GM21360 (cell line): ENCODE measurements at regions not wholly inside any gene's neighbourhood (a gene's known extent, or its start where the extent isn't known, plus 50 kb on each side); places are given as distances from the start of the nearest gene placed in this dataset.

ENCODE experiments used
- ATAC-seq: cut with Tn5 transposase; IDR thresholded peaks from one replicate; pipeline ENCODE4 v1.9.1; 2021; ENCODE audit warnings: mild to moderate bottlenecking, moderate library complexity; ENCODE audit not compliant: unreplicated experiment

DNA sequence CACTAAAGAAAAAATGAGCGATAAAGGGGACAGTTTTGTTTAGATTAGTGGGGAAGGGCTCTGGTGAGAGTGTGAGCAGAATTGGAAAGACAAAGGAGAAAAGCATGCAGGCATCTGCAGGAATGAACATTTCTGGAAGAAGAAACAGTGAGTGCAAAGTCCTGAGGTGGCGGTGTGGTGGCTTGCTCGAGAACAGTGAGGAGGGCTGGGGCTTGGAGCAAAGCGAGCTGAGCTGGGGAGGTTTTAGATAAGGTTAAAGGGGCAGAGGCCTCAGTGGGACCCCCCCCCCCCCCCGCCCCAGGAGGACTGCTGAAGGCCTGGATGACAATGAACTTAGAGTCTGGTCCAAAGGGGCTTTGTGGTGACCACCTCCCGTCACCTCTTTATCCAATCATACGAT is 202.7 kb upstream of the MVB12B start:
- no peak for ATAC-seq

DNA sequence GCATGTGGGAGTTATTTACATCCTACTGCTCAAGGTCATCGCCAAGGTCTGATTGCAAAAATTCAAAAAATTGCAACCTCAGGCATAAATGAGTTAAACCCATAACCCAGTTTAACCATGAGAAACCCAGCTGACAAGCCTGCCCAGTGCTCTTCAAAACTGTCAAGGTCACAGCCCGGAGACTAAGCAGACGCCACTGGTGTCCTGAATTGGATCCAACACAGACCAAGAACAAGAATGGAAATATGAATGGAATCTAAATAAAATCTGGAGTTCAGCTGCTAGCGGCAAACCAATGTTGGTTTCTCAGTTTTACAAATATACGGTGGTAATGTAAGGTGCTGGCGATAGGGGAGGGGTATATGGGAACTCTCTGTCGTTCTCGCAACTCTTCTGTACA is 201.5 kb upstream of the MVB12B start:
- no peak for ATAC-seq

DNA sequence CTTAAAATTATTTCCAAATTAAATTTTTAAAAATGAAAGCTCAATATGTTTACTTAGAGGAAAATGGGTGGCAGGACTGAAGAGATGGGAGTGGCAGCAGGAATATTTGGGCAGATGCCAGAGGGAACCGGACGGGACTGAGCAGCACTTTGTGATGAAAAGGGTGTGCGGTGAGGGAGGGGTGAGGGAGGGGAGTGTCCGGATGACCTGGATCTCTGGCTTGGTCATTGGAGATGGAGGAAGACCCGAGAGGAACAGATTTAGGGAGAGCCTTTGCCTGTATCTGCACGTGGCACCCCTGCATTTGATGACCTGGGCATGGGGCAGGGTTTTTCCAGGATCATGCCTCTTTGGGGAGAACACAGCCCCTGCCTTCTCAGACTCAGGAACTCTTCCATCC is 201.1 kb upstream of the MVB12B start:
- ATAC-seq = no peak

DNA sequence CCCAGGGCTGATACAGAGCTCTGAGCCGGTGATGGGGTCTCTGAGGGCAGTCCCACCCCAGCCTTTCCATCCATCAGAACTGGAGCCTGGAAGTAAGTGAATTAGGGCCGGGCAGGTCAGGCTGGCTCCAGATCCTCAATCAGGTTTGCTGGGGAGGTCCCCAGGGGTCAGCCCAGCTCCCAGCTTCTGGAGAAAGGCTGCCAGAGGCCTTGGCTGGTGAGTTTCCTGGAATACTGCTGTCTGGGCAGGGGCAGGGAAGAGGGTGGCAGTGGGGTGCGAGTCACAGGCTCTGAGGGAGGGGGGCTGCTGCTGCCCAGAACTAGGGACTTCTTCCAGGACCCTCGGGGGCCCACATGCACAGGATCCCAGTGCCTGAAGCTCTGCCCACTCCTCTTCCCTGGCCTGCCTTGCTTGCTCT is 200.6 kb upstream of the MVB12B start:
- no peak for ATAC-seq

DNA sequence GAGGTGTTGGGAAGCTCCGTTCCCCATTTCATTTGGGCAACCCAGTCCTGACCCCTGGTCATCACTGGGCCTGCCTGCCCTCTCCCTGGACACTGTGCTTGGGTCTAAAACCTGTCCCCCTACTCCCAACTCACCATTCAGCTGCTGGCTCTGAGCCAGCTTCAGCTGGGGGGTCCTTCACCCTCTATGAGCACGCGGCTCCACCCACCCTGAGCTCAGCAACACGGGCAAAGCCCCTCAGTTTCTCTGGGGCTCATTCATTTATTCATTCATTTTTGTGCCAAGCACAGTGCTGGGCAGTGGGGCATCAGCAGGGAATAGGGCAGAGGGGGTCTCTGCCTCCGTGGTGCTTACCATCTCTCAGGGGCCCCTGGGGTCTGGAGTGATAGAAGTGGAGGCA is 199.8 kb upstream of the MVB12B start:
- ATAC-seq = no peak

DNA sequence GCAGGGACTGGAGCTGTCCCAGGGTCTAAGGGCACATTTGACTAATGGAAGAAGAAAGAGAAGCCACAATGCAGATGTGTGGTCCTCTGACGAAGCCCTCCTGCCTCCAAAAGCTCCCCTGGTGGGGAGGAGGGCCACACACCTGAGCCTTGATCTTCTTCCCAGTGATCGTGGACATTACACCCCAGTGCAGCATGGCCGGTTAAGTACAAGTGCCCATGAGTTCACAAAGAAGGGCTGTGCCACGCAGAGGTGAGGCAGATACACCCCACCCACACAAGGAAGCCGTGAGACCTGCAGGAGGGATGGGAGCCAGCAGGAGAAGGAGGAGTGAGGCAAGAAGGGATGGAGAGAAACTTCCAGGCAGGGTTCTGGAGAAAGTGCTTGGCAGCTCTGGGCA is 199.0 kb upstream of the MVB12B start:
- ATAC-seq = no peak

DNA sequence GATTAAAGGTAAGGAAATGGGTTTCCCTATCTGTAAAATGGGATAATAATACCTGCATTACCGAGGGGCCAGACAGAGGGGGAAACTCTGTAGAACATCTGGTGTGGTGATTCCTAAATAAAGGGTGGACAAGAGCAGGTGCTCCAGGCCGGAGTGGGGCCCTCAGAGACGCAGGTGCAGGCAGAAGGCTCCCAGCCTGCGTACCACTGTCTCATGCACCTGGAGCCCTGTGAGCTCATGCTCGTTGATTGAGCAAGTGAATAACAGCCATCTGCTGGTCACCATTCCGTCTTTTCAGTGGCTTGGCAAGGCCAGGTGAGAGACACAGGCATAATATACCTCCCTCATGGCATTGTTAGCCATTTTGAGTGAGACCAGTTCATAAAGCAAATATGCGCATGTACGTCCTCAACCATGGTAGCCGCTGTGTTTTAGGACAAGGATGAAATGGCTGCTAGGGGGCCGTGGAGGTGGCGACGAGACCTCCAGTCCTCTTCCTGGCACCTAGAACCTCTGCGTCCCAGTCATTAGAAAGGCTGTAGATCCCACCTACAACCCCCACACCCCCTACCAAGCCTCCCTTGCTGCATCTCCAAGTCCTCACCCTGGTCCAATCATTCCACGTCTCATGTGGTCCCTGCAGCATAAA is 198.0 kb upstream of the MVB12B start:
- no peak for ATAC-seq

DNA sequence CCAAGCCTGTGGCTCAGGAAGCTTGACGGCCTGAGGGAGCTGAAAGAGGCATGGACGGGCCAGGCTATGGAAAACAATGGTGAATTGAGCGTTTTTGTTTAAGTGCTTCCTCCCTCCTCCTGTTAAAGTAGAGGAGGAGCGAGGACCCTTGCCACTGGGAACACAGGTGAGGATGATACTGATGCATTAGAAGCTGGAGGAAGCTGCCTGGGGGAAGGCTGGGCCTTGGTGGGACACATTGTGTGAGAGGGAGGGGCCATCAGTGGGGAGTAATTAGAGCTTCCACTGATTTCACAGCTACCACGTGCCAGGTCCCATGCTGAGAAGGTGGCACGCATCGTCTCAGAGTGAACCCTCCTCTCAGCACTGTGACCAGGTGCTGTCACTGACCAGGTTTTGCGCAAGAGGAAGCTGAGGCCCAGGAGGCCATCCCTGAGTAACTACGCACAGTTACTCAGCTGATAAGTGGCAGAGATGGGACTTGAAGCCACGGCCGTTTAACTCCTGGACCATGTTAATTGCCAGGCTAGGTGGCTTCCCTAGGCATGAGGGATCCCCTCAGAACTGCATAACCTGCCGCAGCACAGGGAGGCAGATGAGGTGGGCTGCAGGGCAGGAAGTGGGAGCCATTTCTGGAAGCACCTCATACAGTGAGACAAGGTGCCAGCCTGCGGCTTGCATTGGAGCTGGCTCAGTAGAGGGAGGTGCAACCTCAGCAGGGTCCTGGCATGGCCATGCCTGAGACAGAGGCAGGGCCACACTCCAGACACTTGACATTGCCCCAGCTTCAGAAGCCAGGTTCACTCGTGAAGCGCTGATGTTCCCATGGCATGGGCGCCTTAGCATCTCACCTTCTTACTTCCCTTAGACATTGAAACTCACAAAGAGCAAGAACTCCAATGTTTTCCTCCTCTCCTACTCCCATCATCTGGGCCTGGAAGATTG is 195.3 kb upstream of the MVB12B start:
- ATAC-seq = no peak

DNA sequence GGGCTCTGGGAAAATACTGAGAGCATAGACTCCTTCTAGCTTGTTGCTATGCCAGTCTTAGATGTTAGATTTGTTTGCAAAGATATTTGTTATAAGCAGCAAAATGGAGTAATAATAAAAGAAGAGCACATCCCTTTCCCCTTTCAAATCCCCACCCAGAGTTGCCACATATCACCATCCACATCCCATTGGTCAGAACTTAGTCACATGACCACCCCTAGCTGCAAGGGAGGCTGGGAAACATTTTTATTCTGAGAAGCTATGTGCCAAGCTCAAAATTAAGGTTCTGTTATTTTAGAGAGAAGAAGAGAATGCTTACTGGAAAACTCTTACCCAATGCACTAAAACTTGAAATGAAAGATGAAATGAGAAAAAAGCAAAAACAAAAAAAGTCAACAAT is 193.9 kb upstream of the MVB12B start:
- no peak for ATAC-seq

DNA sequence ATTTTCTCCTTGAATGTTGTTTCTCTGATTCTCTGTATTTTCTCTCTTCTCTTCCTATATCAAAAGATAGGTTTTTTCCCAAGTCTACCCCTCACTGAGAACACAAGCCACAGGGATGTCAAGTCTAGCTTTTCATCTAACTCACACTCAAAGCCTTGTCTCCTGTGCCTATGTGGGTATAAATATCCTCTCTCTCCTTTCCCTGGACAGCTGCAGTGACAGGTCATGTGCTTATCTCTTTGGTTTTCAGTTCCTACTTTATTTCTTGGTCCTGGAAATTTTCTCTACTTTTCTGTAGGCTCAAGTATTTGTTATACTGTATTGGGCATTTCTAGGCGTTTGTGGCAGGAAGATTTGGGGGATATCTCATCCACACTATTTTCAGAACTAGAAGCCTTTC is 182.4 kb upstream of the MVB12B start:
- ATAC-seq = no peak

DNA sequence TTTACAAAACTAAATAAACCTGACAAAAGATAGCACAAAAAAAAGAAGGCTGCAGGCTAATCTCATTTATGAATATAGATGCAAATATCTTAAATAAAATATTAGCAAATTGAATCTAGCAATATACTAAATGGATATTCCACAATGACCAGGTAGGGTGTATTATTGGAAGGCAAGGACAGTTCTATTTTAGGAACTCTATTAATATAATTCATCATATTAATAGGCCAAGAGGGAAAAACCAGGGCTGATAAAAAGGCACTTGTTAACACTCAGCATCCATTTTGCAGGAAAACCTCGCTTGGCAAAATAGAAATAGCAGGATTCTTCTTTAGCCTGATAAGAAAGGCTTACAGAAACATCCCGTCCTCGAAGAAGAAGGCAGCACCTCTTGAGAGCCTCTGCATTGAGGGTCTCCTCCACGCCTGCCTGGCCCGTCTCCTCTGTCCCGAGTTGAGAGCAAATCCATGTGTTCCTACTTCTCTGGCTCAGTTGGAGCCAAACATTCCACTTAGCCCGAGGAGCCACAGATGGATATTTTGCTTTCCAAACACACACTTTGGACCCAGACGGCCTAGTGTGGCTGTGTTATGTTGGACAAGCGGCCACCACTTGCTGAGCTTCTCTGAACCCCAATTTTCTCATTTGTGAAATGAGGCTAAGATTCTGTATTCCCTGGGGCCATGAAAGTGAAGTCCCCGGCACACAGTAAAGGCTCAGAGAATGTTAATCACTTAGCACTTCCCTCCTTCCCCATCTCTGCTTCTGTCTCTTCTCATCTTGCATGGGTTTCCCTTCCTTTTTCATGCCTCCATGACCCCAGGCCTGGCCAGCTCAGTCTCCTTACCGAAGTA is 181.8 kb upstream of the MVB12B start:
- no peak for ATAC-seq

DNA sequence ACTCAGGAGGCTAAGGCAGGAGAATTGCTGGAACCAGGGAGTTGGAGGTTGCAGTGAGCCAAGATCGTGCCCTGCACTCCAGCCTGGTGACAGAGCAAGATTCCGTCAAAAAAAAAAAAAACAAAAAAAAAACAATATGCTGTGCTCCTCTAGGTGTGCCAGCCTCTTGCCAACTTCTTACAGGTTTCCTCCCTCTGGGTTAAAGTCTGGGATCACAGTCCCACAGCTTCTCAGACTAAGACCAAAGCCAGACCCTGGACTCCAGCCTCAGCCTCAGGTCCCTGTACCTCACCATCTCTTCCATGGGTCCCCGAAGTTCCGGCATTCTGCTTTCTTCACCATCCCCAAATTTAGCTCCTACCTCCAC is 180.8 kb upstream of the MVB12B start:
- no peak for ATAC-seq

DNA sequence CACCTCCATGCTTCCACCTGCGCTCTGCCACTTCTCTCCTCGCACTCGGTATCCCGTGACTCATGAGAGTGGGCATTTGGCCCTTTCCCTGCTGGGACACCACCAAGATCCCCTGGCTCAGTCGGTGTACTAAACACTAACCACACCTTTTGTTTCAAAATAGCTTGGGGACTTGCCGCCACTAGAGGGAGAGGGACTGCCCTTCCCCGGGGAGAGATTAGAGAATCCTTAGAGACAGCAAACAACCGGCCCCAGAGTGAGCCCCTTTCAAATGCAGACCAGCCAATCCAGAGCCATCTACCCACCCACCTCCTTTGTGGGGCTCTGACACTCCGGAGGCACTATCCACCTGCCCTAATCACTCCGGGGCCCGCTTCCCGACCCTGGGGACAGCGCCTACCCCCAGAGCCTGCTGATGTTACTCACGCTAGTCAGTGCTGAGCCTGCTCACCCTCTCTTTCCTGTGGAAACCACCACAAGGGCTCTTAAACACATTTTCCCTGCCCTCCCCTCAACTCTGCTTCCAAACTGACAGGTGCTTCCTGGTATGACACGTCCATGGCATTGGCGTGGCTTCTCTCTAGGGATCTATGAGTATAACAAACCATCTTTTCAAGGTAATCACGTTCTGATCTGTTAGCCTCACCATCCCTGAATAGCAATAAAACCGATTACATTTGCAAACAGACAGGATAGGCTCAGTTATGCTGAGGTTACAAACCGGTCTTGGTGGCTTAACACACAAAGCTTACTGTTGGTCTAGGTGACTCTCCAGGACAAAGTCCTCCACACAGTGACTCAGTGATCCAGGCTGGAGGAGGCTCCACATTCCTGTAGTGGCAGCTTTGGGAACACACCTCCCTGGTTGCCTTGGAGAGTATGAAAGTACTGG is 180.1 kb upstream of the MVB12B start:
- no peak for ATAC-seq

DNA sequence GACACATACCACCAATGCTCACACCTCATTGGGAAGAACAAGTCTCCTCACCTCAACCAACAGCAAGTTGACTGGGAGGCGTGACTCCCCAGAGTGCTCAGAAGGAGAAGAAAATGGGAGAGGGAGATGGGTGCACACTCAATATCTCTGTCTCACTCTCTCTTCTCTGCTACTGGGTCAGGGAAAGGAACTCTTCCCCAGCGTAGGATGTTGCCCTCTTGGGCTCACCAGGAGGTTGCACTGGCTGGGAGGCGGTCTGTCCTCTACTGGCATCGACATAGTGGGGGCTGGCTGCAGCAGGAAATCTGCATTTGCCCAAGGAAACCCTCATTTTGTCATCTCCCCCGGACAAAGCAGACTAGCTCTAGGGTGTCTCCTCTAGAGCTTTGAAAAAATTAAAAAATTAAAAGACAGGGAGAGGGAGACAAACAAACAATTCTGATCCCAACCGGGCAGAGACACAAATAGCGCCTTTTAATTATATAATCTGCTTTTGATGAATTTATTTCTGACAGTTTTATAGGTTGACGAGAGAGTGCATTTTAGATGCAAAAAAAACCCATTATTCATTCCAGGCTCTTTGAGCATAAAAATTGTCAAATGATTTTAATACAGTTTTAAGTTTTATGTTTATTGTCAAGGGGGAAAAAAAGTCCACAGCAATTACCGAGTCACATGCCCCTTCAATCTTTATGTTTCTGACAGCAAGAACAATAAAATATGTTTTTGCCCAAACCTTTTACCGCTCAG is 179.3 kb upstream of the MVB12B start:
- no peak for ATAC-seq

DNA sequence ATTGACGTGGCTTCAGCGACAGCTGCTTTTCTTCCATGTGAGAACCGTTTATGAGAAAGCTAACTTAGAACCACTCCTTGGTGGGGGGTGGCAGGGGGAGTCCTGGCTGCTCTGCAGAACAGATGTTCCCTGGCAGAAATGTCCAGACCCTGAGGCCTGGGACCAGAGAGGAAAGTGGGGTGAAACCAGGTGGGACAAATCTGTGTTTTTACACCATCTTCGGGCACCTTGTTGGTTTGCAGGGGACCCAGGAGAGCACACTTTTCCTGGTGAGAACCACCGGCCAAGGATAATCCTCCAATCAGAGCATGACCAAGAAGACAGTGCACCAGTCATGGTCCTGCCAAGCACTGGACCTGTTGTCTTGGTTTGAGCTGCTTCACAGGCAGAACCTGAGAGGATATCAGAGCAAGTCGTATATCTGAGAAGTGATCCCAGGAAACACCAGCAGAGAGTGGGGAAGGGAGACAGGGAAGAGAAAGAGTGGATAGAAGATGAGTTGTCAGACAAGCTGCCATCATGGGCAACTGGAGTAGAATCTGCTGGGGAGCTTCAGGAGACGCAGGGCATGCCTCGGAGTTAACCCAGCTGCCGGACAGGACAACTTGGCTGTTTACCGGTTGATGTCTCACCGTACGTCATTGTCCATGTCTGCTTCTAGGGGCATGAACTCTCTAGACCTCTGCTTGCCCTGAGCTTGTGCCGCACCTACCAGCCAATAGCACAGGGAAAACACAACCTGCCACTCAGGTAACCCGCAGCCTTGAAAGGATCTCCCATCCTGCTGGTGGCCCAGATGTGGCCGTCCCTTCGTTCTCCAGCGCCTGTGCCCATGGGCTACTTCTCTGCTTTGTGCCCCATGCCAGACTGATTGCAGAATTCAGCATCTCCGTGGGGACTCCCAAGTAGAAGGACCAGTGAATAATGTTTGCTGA is 178.4 kb upstream of the MVB12B start:
- ATAC-seq = no peak

DNA sequence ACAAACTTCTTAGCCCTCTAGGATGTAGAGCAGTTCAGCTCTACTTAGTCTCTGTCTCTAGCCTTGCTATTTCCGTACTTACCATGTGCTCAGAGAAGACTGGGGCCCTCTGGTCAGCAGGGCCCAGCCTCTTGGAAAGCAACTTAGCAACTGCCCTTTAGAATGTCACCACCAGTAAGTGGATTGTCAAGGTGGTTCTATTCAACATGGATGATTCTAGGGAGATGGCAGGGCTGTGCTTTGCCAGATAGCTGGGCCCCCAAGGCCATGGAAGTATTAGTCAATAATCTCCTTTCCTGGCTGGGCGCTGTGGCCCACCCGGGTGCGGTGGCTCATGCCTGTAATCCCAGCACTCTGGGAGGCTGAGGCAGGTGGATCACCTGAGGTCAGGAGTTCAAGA is 177.6 kb upstream of the MVB12B start:
- ATAC-seq = no peak

DNA sequence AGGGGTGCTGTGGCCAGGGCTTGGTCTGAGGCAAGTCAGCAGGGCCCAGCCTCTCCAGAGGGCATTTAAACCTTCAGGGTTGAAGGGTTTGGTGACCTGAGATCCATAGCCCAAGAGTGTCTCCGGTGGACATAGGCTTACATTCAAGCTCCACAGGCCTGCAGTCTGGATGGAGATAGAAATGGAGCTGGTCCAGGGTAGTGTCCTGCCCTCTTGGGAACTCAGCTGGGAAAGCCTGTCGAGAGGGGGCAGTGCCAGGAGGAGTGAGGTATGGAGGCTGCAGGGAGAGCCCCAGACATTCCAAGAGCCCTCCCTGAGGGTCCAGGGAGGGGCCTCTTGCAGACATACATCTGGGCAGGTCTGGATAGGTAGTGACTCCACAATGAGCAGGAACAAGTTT is 177.0 kb upstream of the MVB12B start:
- ATAC-seq = no peak

DNA sequence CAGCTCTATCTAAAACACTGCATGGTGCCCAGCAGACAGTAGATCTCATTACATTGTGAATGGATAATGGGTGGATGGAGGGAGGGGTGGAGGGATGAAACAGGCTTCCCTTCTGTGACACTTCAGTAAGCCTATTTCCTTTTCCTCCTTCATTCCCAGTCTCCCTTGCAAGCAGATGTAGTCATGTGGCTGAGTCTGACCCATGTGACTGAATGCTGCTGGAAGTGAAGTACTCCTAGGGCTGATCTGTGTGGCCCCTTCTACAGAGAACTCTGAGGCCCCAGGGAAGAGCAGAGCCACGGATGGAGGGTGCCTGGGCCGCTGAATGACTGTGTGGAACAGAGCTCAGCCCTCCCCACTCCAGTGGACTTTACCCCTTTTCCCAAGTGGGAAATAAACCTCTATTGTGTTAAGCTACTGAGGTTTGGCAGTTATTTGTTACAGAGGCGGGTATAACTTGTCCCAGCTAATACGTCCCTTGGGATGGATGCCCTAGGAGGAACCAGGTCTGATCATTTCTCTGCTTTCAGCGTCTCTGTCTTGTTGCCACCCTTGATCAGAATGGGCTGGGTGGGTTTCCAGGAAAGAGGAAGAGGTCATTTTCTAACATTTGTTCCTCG is 176.1 kb upstream of the MVB12B start:
- no peak for ATAC-seq
